Skin of body (tissue), 1 donor: ENCODE measurements at regions not wholly inside any gene's neighbourhood (a gene's known extent, or its start where the extent isn't known, plus 50 kb on each side); places are given as distances from the start of the nearest gene placed in this dataset.
A peak's percentile ranks its signal among the peaks of the same experiment; 100 is the strongest.

Experiments used
- DNase-seq: peaks from one replicate; lab custom pipeline; 2025; lab: John Stamatoyannopoulos, UW

DNA sequence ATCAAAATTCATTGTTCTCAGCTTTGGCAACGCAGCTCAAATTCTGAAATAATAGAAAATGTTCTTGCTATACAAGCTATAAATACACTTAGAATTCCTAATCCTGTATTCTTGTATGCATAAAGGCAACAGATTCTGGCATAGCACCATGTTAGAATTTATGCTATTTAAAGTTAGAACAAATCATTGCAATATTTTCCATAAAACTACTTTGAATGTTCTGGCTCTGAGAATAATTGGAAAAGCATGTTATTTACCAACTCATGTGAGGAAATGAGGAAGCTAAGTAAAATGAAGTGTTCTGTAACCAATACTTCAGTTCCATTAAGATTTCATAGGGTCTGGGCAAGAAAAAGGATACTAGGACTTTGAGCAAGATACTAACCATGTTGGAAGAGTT is 888.9 kb downstream of the SQOR start:
- DNase-seq = peak; percentile 91

- no peak for DNase-seq
These were observed 891.3 kb downstream of the SQOR start for GRCh38 chr15:46525984-46526725.

DNA sequence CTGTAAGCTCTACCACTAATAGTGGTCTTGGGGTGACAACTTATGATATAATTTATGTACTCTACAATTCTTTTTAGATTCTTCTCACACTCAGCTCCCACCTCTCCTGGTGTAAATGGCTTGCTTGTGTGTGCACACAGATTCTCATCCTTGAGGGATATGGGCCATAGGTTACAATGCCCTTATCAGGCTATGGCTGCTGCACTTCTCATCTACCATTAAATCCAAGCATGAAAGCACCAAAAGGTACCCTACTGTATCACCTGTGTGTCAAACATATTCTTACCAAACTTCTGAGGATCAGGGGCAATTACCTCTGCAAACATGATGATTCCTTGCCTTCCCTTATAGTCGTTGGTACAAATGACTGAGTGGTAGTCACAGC is 891.9 kb downstream of the SQOR start:
- DNase-seq = no peak

- DNase-seq = no peak
These were observed 908.8 kb downstream of the SQOR start for GRCh38 chr15:46543626-46544025.

- DNase-seq = no peak
These were observed 914.2 kb downstream of the SQOR start for GRCh38 chr15:46548989-46549388.

DNA sequence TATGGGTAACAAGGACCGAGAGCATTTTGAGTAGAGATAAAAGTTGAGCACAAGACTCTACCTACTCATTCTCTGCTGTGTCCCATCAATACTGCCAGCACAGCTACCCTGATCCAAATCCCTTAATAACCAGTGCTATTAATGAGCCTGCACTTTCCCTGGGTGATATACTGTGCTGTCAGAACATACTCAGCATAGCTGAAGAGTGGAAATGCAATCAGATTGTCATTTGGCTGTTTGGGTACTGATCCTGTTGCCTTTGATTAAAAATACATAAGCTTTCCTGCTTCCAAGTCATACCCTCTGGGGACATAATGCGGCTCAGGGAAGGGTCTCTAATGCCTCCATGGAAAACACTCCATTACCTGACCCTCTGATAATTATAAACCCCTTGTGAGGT is 917.5 kb downstream of the SQOR start:
- no peak for DNase-seq

DNA sequence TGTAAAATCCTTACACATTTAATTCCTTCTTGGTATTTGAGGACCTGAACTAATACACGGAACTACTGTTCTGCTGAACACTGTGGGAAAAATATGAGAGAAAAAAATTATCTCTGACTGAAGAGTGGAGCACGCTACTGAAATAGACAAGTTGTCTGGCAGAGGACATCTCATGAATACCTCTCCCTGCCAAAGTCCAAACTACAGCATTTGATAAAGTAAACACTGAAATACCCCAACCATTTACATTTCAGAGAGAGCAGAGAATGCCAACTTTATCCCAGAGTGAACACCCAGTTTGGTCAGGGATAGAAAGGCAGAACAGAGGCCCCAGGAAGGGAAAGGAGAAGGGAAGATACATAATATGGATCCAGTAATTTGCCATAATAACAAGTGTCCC is 920.7 kb downstream of the SQOR start:
- DNase-seq = no peak

DNA sequence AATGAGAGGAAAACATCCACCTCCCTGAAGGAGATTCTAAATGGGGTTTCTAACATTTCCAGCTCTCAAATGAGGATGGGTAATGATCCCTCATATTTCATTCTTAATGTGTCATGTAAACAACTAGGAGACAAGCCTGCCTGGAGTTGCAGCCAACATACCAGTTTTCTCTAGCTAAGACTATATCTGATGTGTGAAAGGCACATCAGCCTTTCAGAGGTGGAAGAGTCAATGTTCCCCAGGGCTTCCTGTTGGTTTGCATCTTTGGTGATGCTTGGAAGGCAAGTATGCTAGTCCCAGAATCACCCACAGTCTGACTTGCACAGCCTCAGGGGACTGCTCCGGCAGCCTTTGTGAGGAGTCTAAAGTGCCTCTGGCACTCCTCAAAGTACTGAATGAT is 921.2 kb downstream of the SQOR start:
- DNase-seq = no peak

DNA sequence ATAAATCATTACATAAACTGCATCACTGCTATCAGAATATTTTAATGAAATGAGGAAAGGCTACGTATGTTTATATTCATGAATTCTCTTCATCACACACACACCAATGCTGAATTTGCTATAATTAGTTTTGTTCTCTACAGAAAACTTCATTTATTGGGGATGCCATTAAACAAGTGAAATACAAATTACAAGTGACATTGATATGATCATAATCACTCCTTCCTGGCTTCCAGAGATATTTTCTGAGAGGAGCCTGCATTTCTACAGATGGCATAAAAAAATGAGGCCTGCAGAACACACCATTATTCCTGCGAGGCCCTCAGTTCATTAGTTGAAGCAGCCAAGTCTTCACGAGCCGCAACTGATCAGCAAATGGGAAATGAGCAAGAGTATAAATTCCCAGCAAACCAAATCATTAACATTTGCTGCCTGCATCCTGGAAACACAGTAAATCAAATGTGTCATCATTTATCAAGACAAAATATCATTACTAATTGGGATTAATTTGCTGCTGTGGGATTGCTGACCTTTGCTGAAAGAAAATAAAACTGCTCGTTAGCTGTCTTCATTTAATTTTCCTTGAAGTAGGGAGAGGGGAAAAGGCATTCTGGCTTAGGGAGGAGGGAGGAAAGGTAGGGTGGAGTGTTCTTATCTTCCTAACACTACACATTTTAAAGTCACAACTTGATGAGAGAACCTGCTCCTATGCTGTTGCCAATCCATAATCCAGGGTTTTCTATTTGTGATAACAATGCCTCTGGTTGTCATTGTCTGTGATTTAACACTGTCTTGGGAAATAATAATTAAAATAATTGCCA is 921.9 kb downstream of the SQOR start:
- DNase-seq = no peak

DNA sequence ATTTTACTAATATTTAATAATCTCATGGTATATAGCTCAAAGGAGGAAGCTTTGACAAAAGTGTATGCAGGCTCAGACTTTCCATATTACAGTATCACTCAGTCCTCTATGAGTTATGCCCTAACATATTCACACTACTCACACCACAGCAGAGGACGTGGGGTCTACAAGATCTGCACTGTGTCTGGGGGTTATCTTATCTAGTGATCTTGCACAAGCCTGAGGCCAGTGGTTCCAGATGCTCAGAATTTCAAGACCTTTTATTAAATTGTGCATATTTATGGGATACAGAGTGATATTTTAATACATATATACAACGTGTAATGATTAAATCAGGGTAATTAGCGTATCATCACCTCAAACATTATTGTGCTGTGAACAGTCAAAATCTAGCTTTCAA is 933.1 kb downstream of the SQOR start:
- DNase-seq = no peak

- no peak for DNase-seq
These were observed 935.0 kb downstream of the SQOR start for GRCh38 chr15:46569781-46570180.

- DNase-seq = no peak
These were observed 942.0 kb downstream of the SQOR start for GRCh38 chr15:46576646-46577395.

DNA sequence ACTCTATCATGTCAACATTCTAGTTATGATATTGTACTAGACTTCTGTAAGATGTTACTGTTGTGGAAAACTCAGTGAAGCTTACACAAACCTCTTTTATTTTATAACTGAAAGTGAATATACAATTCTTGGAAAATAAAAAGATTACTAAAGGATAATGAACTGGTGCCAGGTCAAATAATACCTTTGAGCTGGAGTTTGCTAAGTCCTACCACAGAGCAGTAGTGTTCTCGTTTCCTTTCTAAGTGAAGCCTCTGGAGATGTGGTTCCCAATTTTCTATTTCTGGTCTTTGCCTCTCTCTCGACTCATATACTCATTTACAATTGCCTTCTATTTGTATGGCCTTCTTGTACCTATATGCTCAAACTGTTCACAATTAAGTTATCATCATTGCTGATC is 942.9 kb downstream of the SQOR start:
- DNase-seq = no peak

DNA sequence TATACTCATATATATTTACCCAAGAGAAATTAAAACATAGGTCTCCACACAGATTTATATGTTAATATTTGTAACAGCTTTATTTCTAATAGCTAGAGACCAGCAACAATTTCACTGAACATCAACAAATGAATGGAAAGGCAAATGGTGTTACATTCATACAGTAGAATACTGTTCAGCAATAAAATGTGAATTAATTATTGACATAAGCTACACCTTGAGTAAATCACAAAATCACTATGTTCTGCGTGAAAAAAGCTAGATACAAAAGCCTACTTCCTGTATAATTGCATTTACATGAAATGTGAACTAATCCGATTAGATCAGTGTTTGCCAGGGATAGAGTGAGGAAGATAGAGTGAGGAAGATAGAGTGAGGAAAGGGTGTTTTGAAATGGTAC is 945.7 kb downstream of the SQOR start:
- DNase-seq = no peak

- DNase-seq = no peak
These were observed 946.1 kb downstream of the SQOR start for GRCh38 chr15:46580924-46581323.

DNA sequence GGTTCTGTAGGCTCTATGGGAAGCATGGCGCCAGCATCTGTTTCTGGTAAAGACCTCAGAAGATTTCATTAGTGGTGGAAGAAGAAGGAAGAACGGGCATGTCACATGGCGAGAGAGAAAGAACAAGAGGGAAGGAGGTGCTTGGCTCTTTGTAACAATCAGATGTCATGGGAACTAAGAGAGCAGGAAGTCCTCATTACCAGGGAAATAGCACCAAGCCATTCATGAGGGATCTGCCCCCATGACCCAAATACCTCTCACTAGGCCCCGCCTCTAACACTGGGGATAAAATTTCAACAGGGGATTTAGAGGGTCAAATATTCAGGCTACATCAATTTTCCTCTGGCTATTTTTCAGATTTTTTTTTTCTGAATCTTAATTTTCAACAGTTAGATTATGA is 954.3 kb downstream of the SQOR start:
- DNase-seq = no peak

GRCh38 chr15:46591462-46591861 is 956.6 kb downstream of the SQOR start:
- no peak for DNase-seq

- no peak for DNase-seq
These were observed 960.2 kb downstream of the SQOR start for GRCh38 chr15:46595016-46595415.

- no peak for DNase-seq
These were observed 972.2 kb downstream of the SQOR start for GRCh38 chr15:46607077-46607476.

DNA sequence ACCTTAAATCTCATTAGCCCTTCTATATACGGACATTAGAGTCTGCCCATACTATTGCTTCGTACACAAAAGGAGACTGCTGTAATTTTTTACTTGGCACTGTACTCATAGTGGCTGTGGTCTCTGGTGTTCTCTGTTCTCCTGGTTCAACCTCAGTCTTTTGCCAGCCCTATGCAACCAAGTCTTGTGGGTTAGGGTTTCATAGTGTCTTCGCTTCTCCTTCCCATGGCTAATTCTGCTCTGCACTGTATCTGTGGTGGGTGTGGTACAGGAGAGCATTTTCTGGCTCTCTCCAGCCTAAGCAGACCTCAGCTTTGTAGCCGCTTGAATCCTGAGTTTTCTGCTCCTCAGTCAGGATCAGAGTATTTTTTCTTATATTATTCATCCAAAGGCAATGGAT is 981.2 kb downstream of the SQOR start:
- DNase-seq = no peak

- no peak for DNase-seq
These were observed 982.7 kb downstream of the SQOR start for GRCh38 chr15:46617507-46617906.

GRCh38 chr15:46618984-46619383 is 984.2 kb downstream of the SQOR start:
- no peak for DNase-seq
